GM12878 (cell line): ENCODE measurements at regions not wholly inside any gene's neighbourhood (a gene's known extent, or its start where the extent isn't known, plus 50 kb on each side); places are given as distances from the start of the nearest gene placed in this dataset.

ENCODE experiments used
- ATAC-seq: fragments of 200-7000 bp; cut with Tn5 transposase; 3 replicates; pipeline ENCODE4 v1.9.1; 2020; ENCODE audit warnings: mild to moderate bottlenecking, moderate library complexity
- BruUV-seq: library from RNA; stranded (reverse); fragments of 400-500 nt; replicated peaks from 2 replicates; lab custom pipeline; 2021; lab: Mats Ljungman, UMichigan
- CTCF ChIA-PET: fragments of 300-600 bp; sonication (Branson Sonifier 250); formaldehyde crosslinking; extraction: SDS; loops from one replicate; lab custom pipeline; 2021; ENCODE audit warnings: inconsistent platforms; lab: Yijun Ruan, JAX
- POLR2A ChIA-PET: fragments of 350-600 bp; formaldehyde crosslinking; extraction: SDS; loops from one replicate; lab custom pipeline; 2021; ENCODE audit warnings: inconsistent platforms; lab: Charles Lee
- RAD21 ChIA-PET: fragments of 300-600 bp; sonication (Branson Sonifier 250); formaldehyde crosslinking; loops from one replicate; lab custom pipeline; 2023; ENCODE audit warnings: antibody characterized with exemption; ENCODE audit not compliant: unreplicated experiment; lab: Charles Lee
- SMC1A ChIA-PET: fragments of 300-600 bp; sonication (Branson Sonifier 250); formaldehyde crosslinking; loops from one replicate; lab custom pipeline; 2023; ENCODE audit not compliant: unreplicated experiment, uncharacterized antibody; lab: Charles Lee
- DNase-seq: peaks from one replicate; pipeline ENCODE4 v3.0.0-alpha.2; 2011; ENCODE audit warnings: low read depth, low spot score
- FAIRE-seq: peaks from 3 replicates; lab custom pipeline; 2011; peaks lifted over from hg19 to GRCh38; lab: Jason Lieb, UNC
- H2AFZ ChIP-seq: 2 replicates; pipeline ENCODE4 v1.6.0; 2011; ENCODE audit warnings: low read depth, low read length, control low read depth; ENCODE audit not compliant: control insufficient read depth
- H3K27ac ChIP-seq: 2 replicates; pipeline ENCODE4 v1.5.1; 2011; ENCODE audit warnings: control low read depth; ENCODE audit not compliant: control insufficient read depth, insufficient read depth
- H3K27me3 ChIP-seq, 2 experiments: replicated peaks in 1 of 2; 2 replicates each; pipeline versions ENCODE4 v1.6.0 to v1.6.1; 2011; ENCODE audit warnings: low read length in 1 of 2; ENCODE audit not compliant: control insufficient read depth in 2 of 2, insufficient read depth in 2 of 2
- H3K36me3 ChIP-seq, 2 experiments: 2 replicates each; pipeline ENCODE4 v1.5.1; 2011; ENCODE audit warnings: low read length in 1 of 2; ENCODE audit not compliant: control insufficient read depth in 2 of 2, insufficient read depth in 2 of 2
- H3K4me1 ChIP-seq: 2 replicates; pipeline ENCODE4 v1.6.1; 2011; ENCODE audit warnings: mild to moderate bottlenecking, low read length, moderate library complexity, mixed read lengths; ENCODE audit not compliant: control insufficient read depth, insufficient read depth
- H3K4me2 ChIP-seq: 2 replicates; pipeline ENCODE4 v1.6.0; 2011; ENCODE audit warnings: control low read depth; ENCODE audit not compliant: control insufficient read depth, insufficient read depth
- H3K4me3 ChIP-seq: fragments of 200-600 bp; sonication (generic); 2 replicates; pipeline ENCODE4 v1.5.1; 2016
- H3K79me2 ChIP-seq: 2 replicates; pipeline ENCODE4 v1.6.0; 2011; ENCODE audit warnings: low read length; ENCODE audit not compliant: control insufficient read depth, insufficient read depth
- H3K9ac ChIP-seq: 2 replicates; pipeline ENCODE4 v1.8.0; 2011; ENCODE audit warnings: low read length, control low read depth, mixed read lengths; ENCODE audit not compliant: control insufficient read depth, insufficient read depth
- H3K9me3 ChIP-seq: replicated peaks from 3 replicates; pipeline ENCODE4 v1.5.1; 2011; ENCODE audit warnings: mild to moderate bottlenecking, low read length; ENCODE audit not compliant: control insufficient read depth, insufficient read depth
- H4K20me1 ChIP-seq: 2 replicates; pipeline ENCODE4 v1.6.0; 2011; ENCODE audit not compliant: control insufficient read depth, insufficient read depth
- ATF2 ChIP-seq: IDR thresholded peaks from 2 replicates; pipeline ENCODE4 v1.6.1; 2012; ENCODE audit warnings: low read length, inconsistent platforms
- BRCA1 ChIP-seq: IDR thresholded peaks from 2 replicates; pipeline ENCODE4 v1.6.1; 2011; ENCODE audit warnings: low read depth, low read length, improper control_type of control experiment
- ESRRA ChIP-seq: IDR thresholded peaks from 2 replicates; pipeline ENCODE4 v1.6.1; 2012; ENCODE audit warnings: mild to moderate bottlenecking, low read length, improper control_type of control experiment
- NFYA ChIP-seq: IDR thresholded peaks from 2 replicates; pipeline ENCODE4 v1.6.1; 2011; ENCODE audit warnings: low read depth, mild to moderate bottlenecking, low read length, improper control_type of control experiment, borderline replicate concordance
- NR2F1 ChIP-seq: fragments of 450-650 bp; conservative IDR thresholded peaks from 2 replicates; pipeline ENCODE4 v1.6.1; 2017; ENCODE audit warnings: mild to moderate bottlenecking
- NRF1 ChIP-seq: conservative IDR thresholded peaks from 2 replicates; pipeline ENCODE4 v1.6.1; 2011; ENCODE audit warnings: mild to moderate bottlenecking, low read depth, low read length, improper control_type of control experiment
- POLR2AphosphoS2 ChIP-seq: IDR thresholded peaks from 2 replicates; pipeline ENCODE4 v1.6.1; 2011; ENCODE audit warnings: low read depth, mild to moderate bottlenecking, low read length, improper control_type of control experiment, moderate library complexity
- RAD21 ChIP-seq: IDR thresholded peaks from 2 replicates; pipeline ENCODE4 v1.6.1; 2011; ENCODE audit warnings: mild to moderate bottlenecking, low read depth, low read length, moderate library complexity; ENCODE audit not compliant: insufficient read depth
- RAD51 ChIP-seq: fragments of 450-650 bp; IDR thresholded peaks from 2 replicates; pipeline ENCODE4 v1.6.1; 2016; ENCODE audit warnings: moderate library complexity, mild to moderate bottlenecking, inconsistent platforms
- RUNX3 ChIP-seq: IDR thresholded peaks from 2 replicates; pipeline ENCODE4 v1.6.1; 2012; ENCODE audit warnings: low read length, inconsistent platforms
- SMAD1 ChIP-seq: fragments of 450-650 bp; IDR thresholded peaks from 2 replicates; pipeline ENCODE4 v1.6.1; 2018; ENCODE audit warnings: mild to moderate bottlenecking, low read depth; ENCODE audit not compliant: partially characterized antibody
- SMC3 ChIP-seq: IDR thresholded peaks from 2 replicates; pipeline ENCODE4 v1.6.1; 2011; ENCODE audit warnings: low read length, improper control_type of control experiment, borderline replicate concordance
- STAT3 ChIP-seq: IDR thresholded peaks from 2 replicates; pipeline ENCODE4 v1.6.1; 2011; ENCODE audit warnings: low read depth, low read length, improper control_type of control experiment
- SUZ12 ChIP-seq: fragments of 200-600 bp; sonication (generic); IDR thresholded peaks from one replicate; pipeline ENCODE4 v1.6.1; 2018; ENCODE audit warnings: antibody characterized with exemption, mild to moderate bottlenecking; ENCODE audit not compliant: unreplicated experiment
- TARDBP ChIP-seq: IDR thresholded peaks from 2 replicates; pipeline ENCODE4 v1.6.1; 2016; ENCODE audit warnings: borderline replicate concordance
- TBL1XR1 ChIP-seq: IDR thresholded peaks from 2 replicates; pipeline ENCODE4 v1.6.1; 2012; ENCODE audit warnings: low read depth, low read length, improper control_type of control experiment
- WGBS: methylation state at CpG from one replicate; pipeline ENCODE4 v1.1.6; 2016; ENCODE audit warnings: low lambda C conversion rate; ENCODE audit not compliant: insufficient replicate concordance, insufficient coverage; ENCODE audit errors: missing lambda C conversion rate; 5-methylcytosine and 5-hydroxymethylcytosine counted together
- in situ Hi-C: fragments of 300-500 bp; cut with MboI; formaldehyde crosslinking; loops from 9 replicates; pipeline ENCODE4 v1.14.3; 2018; ENCODE audit warnings: mixed read lengths
- intact Hi-C: fragments of 100-400 bp; cut with micrococcal nuclease; formaldehyde crosslinking; loops from one replicate; pipeline ENCODE4 v1.14.2; 2022; ENCODE audit not compliant: unreplicated experiment
- TF ChIP-seq, protein P1 (sequence below): fragments of 450-650 bp; IDR thresholded peaks from 2 replicates; pipeline ENCODE4 v1.6.1; 2016; ENCODE audit warnings: mild to moderate bottlenecking

DNA sequence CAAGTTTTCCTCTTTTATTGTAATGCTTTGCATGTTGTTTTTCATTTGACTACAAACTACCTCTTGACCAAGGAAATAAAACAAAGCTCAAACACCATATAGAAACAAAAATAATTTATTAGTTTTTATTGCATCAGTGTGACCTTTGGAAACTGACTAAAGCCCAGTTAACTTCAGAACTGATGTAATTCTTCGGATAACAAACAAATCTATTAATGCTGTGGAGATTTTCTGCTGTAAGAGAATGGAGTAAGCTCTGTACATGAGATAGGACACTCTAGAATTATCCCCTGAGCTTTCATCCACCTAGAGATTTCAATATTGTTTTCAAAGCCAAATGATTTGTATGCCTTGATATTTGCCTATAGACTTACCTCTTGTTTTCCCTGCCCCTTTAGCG lies 154.0 kb upstream of the KCNK2 start:
- WGBS, result 22% methylated on average over 2 of the region's 2 CpGs
- ChIA-PET SMC1A (interaction anchor here (1.2 kb wide), 2 partner anchors 11 to 27 kb away, joined by 4 read pairs; no protein-coding TSS in a partner anchor), RAD21 (no interaction called here), POLR2A (no interaction called here), CTCF (interaction anchor here (0.7 kb wide), 1 partner anchor 118 kb away, joined by 3 read pairs; no protein-coding TSS in a partner anchor)
- intact Hi-C loops (no loop called here), in situ Hi-C loops (no loop called here)
- Histone ChIP-seq H3K4me3 (no peak overlapping the region), H3K79me2 (no peaks in the 10 kb centered on the region), H3K9ac (no peak overlapping the region), H3K27me3 (no peaks in the 10 kb centered on the region), H3K27ac (no peak overlapping the region), H3K4me1 (no peaks in the 10 kb centered on the region), H3K4me2 (no peak overlapping the region), H2AFZ (no peak overlapping the region), H3K36me3 (no peaks in the 10 kb centered on the region), H4K20me1 (no peaks in the 10 kb centered on the region), H3K9me3 (no peaks in the 10 kb centered on the region)
- no peak for ATAC-seq
- FAIRE-seq, result no peak
- BruUV-seq, result no TSS peak
- TF ChIP-seq, protein P1, sequence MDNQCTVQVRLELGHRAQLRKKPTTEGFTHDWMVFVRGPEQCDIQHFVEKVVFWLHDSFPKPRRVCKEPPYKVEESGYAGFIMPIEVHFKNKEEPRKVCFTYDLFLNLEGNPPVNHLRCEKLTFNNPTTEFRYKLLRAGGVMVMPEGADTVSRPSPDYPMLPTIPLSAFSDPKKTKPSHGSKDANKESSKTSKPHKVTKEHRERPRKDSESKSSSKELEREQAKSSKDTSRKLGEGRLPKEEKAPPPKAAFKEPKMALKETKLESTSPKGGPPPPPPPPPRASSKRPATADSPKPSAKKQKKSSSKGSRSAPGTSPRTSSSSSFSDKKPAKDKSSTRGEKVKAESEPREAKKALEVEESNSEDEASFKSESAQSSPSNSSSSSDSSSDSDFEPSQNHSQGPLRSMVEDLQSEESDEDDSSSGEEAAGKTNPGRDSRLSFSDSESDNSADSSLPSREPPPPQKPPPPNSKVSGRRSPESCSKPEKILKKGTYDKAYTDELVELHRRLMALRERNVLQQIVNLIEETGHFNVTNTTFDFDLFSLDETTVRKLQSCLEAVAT, result no peak
- no peak for TF ChIP-seq SMC3
- TF ChIP-seq SMAD1, result no peak
- TF ChIP-seq ATF2, result no peak
- TF ChIP-seq STAT3, result no peak
- TF ChIP-seq BRCA1, result no peak
- TF ChIP-seq NR2F1, result no peak
- TF ChIP-seq NFYA, result no peak
- TF ChIP-seq RAD21, result no peak
- no peak for TF ChIP-seq RAD51
- TF ChIP-seq POLR2AphosphoS2, result no peak
- no peak for TF ChIP-seq ESRRA
- no peak for TF ChIP-seq RUNX3
- TF ChIP-seq SUZ12, result no peak
- no peak for TF ChIP-seq TBL1XR1
- TF ChIP-seq NRF1, result no peak
- no peak for TF ChIP-seq TARDBP
- DNase-seq, result no peak
